Activated B cell treated with CpG ODN at 0.5 μM for 24 hours (primary cell): ENCODE measurements at regions not wholly inside any gene's neighbourhood (a gene's known extent, or its start where the extent isn't known, plus 50 kb on each side); places are given as distances from the start of the nearest gene placed in this dataset.
"Not testable (repeated sequence)": the region's sequence is repeated elsewhere in the genome, so short reads cannot be mapped to it uniquely, and the experiment has no call there.

Source experiments
- ATAC-seq: fragments of 200-7000 bp; cut with Tn5 transposase; one replicate; pipeline ENCODE4 v1.10.0; 2021; ENCODE audit warnings: low read depth, mild to moderate bottlenecking, moderate library complexity
- CTCF ChIA-PET: fragments of 350-600 bp; sonication (Branson Sonifier 250); formaldehyde crosslinking; loops from one replicate; lab custom pipeline; 2021; ENCODE audit warnings: antibody characterized with exemption; lab: Charles Lee
- POLR2A ChIA-PET: fragments of 350-600 bp; sonication (Branson Sonifier 250); formaldehyde crosslinking; loops from one replicate; lab custom pipeline; 2021; ENCODE audit warnings: antibody characterized with exemption; lab: Charles Lee
- DNase-seq: peaks from one replicate; pipeline ENCODE4 v3.0.0; 2022
- H3K27ac Mint-ChIP-seq: one replicate; pipeline ENCODE4 v1.8.0; 2020; ENCODE audit warnings: mixed read lengths
- H3K27me3 Mint-ChIP-seq: one replicate; pipeline ENCODE4 v1.8.0; 2021; ENCODE audit warnings: mixed read lengths
- H3K36me3 Mint-ChIP-seq: one replicate; pipeline ENCODE4 v1.8.0; 2021; ENCODE audit warnings: low read depth, mixed read lengths
- H3K4me1 Mint-ChIP-seq: one replicate; pipeline ENCODE4 v1.8.0; 2021; ENCODE audit warnings: mixed read lengths
- H3K4me3 Mint-ChIP-seq: one replicate; pipeline ENCODE4 v1.8.0; 2020; ENCODE audit warnings: mild to moderate bottlenecking, mixed read lengths
- H3K9me3 Mint-ChIP-seq: one replicate; pipeline ENCODE4 v1.8.0; 2020; ENCODE audit warnings: mixed read lengths
- intact Hi-C: fragments of 100-400 bp; cut with micrococcal nuclease; formaldehyde crosslinking; loops from one replicate; pipeline ENCODE4 v1.15.1; 2024
- TF ChIP-seq, protein P1 (sequence below): fragments of 200-600 bp; IDR thresholded peaks from one replicate; pipeline ENCODE4 v1.8.0; 2022; ENCODE audit warnings: antibody characterized with exemption, mild to moderate bottlenecking

DNA sequence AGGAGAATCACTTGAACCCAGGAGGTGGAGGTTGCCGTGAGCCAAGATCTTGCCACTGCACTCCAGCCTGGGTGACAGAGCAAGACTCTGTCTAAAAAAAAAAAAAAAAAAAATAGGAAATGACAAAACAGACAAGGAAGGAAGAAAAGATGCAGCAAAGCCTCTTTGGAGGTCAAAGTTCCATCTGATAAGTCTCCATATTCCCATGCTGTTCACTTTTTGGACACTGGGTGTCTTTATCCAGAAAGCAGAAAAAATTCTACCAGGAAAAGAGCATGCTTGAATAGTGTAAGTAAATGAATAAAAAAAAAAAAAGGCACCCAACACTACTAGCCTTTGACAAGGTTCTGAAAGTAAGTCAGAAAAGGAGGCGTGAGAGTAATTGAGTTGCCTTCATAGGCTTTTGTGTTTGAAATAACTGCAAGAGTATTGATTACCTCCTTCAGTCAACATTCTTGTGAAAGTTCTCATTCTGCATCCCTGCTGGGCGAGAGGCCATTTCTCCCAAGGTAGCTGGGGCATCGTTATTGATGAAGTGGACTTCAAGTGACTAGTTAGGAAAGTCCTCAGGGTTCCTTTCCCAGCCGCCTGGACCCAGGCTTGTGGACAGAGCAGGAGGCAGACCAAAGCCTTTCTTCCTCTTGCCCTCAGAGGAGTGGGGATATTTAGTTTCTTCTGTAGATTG lies 133.3 kb upstream of the KIF5B start:
- no peak overlapping the region for H3K27ac Mint-ChIP-seq
- H3K4me3 Mint-ChIP-seq = no peak overlapping the region
- no peaks in the 10 kb centered on the region for H3K9me3 Mint-ChIP-seq
- TF ChIP-seq, protein P1, sequence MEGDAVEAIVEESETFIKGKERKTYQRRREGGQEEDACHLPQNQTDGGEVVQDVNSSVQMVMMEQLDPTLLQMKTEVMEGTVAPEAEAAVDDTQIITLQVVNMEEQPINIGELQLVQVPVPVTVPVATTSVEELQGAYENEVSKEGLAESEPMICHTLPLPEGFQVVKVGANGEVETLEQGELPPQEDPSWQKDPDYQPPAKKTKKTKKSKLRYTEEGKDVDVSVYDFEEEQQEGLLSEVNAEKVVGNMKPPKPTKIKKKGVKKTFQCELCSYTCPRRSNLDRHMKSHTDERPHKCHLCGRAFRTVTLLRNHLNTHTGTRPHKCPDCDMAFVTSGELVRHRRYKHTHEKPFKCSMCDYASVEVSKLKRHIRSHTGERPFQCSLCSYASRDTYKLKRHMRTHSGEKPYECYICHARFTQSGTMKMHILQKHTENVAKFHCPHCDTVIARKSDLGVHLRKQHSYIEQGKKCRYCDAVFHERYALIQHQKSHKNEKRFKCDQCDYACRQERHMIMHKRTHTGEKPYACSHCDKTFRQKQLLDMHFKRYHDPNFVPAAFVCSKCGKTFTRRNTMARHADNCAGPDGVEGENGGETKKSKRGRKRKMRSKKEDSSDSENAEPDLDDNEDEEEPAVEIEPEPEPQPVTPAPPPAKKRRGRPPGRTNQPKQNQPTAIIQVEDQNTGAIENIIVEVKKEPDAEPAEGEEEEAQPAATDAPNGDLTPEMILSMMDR = no peak
- DNase-seq (no peak), ATAC-seq (no peak)
- intact Hi-C loops = loop anchor here (10.0 kb wide), 2 partner anchors 135 to 325 kb away; partner anchors contain the start of gene KIF5B
- H3K27me3 Mint-ChIP-seq = peaks cover 4% of the 10 kb centered on the region
- H3K4me1 Mint-ChIP-seq = peaks cover 4% of the 10 kb centered on the region
- ChIA-PET POLR2A (no interaction called here), CTCF (interaction anchor here (1.2 kb wide), 1 partner anchor 177 kb away, joined by 3 read pairs; no protein-coding TSS in a partner anchor)
- no peaks in the 10 kb centered on the region for H3K36me3 Mint-ChIP-seq

DNA sequence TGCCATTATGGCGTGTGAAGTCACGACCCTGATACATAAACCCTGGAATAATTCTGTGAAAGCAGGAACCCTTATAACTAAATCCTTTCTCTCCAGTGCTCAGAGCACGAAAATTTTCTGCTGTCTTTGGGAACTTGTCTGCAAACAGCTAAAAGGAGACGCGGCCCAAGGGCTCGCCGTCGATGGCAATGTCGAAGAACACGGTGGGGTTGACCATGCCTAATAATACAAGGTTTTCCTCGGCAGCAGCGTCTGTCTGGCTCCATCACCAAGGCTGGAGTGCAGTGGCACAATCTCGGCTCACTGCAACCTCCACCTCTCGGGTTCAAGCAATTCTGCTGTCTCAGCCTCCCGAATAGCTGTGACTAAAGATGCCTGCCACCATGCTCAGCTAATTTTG lies 132.4 kb upstream of the KIF5B start:
- ATAC-seq, H3K36me3 Mint-ChIP-seq, H3K4me3 Mint-ChIP-seq, H3K27ac Mint-ChIP-seq, H3K4me1 Mint-ChIP-seq, DNase-seq, H3K9me3 Mint-ChIP-seq, CTCF ChIA-PET, H3K27me3 Mint-ChIP-seq, intact Hi-C loops, POLR2A ChIA-PET: not testable (repeated sequence)

DNA sequence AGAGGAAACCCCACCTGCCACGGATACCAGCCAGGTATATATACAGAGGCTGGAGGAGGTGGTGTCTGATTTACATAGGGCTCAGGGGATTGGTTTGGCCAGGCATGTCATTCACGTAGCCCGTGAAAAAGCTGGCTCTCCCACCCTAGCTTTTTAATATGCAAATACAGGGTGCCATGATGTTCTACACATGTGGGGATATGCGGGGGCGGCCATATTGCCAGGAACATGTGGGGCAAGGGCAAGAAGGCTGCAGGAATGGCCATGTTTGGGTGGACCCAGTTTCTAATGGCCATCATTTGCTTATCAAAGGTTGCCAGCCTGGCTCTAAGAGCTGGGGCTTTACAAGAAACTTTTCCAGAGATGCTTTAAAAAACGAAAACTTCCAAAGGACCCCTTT lies 131.5 kb upstream of the KIF5B start:
- POLR2A ChIA-PET = no interaction called here

DNA sequence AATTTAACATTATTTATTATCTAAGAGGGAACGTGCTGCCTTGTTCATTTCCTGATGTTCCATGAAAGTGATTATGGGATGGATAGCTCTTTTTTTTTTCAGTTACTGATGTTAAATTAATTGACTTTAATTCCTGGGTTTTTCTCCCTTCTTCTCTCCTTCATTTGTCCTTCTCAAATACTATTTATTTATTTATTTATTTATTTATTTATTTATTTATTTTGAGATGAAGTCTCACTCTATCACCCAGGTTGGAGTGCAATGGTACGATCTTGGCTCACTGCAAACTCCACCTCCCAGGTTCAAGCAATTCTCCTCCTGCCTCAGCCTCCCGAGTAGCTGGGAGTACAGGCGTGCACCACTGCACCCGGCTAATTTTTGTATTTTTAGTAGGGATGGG lies 127.4 kb upstream of the KIF5B start:
- H3K9me3 Mint-ChIP-seq, CTCF ChIA-PET, ATAC-seq, intact Hi-C loops, H3K4me1 Mint-ChIP-seq, H3K27ac Mint-ChIP-seq, DNase-seq, POLR2A ChIA-PET, H3K36me3 Mint-ChIP-seq, H3K27me3 Mint-ChIP-seq, H3K4me3 Mint-ChIP-seq: not testable (repeated sequence)

More for the DNA sequence above, 131.5 kb upstream of the KIF5B start:
- Mint-ChIP-seq H3K27ac (no peak overlapping the region), H3K36me3 (no peaks in the 10 kb centered on the region), H3K4me1 (peaks cover 4% of the 10 kb centered on the region), H3K9me3 (no peaks in the 10 kb centered on the region), H3K27me3 (peaks cover 4% of the 10 kb centered on the region), H3K4me3 (no peak overlapping the region)
- TF ChIP-seq, protein P1 = no peak
- intact Hi-C loops = no loop called here
- CTCF ChIA-PET = interaction anchor here (0.6 kb wide), 1 partner anchor 821 kb away, joined by 3 read pairs; no protein-coding TSS in a partner anchor
- ATAC-seq (no peak), DNase-seq (no peak)

DNA sequence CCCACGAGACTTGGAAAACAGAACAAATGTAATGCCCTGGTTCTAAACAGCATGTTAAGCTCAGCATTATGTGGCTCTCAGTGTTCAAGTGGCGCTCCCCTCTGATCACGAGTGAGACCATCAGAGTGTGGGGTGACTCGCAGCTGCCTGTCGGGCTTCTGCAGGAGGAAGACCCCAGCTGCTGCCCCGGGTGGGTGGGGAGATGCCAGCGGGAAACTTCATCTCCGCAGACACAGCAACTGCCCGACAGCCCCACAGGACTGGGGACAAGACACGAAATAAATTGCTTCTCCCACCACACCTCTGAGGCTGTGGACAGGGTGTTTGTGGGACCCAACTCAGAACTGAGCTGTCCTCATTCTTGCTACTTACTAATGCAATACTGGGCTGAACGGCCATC lies 126.3 kb upstream of the KIF5B start:
- H3K27ac Mint-ChIP-seq = no peak overlapping the region
- CTCF ChIA-PET = no interaction called here
- POLR2A ChIA-PET = no interaction called here
- intact Hi-C loops = no loop called here
- no peak for ATAC-seq
- TF ChIP-seq, protein P1 = no peak
- peaks cover 6% of the 10 kb centered on the region for H3K27me3 Mint-ChIP-seq
- no peak for DNase-seq
- no peaks in the 10 kb centered on the region for H3K4me1 Mint-ChIP-seq
- H3K36me3 Mint-ChIP-seq = no peaks in the 10 kb centered on the region
- H3K9me3 Mint-ChIP-seq = no peaks in the 10 kb centered on the region
- H3K4me3 Mint-ChIP-seq = no peak overlapping the region

DNA sequence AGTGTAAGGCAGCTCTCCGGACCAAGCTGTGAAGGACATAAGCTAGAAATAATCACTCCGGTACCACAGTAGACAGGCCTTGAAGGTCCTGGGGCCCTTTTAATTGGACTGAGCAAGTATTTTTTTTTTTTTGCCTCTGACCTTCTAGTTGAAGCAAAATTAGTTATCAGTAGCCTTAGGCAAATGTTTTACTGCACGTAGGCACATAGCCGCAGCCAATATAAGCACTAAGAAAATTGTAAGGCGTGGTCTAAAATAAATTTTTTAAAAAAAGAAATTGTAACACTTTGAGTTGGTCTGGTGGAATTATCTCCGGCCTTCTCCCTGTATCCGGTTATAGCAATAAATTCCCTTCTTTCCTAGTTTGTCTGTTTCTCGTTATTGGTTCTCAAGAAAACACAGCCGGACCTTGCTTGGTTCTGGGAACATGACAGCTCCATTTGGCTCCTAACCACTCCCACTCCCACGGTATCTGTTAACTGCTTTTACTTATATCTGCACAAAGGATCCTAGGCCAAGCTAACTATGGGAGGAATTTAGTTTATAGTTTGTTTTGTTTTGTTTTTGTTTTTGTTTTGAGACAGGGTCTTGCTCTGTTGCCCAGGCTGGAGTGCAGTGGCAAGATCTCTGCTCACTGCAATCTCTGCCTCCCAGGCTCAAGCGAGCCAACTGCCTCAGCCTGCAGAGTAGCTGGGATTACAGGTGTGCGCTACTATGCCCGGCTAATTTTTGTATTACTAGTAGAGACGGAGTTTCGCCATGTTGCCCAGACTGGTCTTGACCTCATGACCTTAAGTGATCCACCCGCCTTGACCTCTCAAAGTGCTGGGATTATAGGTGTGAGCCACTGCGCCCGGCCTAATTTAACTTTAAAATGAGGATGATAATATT lies 124.4 kb upstream of the KIF5B start:
- peaks cover 2% of the 10 kb centered on the region for H3K27me3 Mint-ChIP-seq
- H3K27ac Mint-ChIP-seq = no peak overlapping the region
- TF ChIP-seq, protein P1 = no peak
- ChIA-PET CTCF (no interaction called here), POLR2A (no interaction called here)
- intact Hi-C loops = no loop called here
- H3K4me1 Mint-ChIP-seq = no peaks in the 10 kb centered on the region
- ATAC-seq (no peak), DNase-seq (no peak)
- no peak overlapping the region for H3K4me3 Mint-ChIP-seq
- H3K9me3 Mint-ChIP-seq = no peaks in the 10 kb centered on the region
- no peaks in the 10 kb centered on the region for H3K36me3 Mint-ChIP-seq
